ENCODE measurements at regions not wholly inside any gene's neighbourhood (a gene's known extent, or its start where the extent isn't known, plus 50 kb on each side); places are given as distances from the start of the nearest gene placed in this dataset.

- no peaks in the 10 kb centered on the region for H3K9me3 ChIP-seq (ENCODE audit: low read length)
- no peak overlapping the region for H3K4me3 ChIP-seq (ENCODE audit: low read depth in 1 of 2, low read length in 2 of 2)
- H3K27ac ChIP-seq (ENCODE audit: low read depth, low read length): no peak overlapping the region
- H3K27me3 ChIP-seq (ENCODE audit: control insufficient read depth in 1 of 2, insufficient read depth in 2 of 2, low read length in 2 of 2): no peaks in the 10 kb centered on the region
- no peaks in the 10 kb centered on the region for H3K36me3 ChIP-seq (ENCODE audit: insufficient read depth, low read length)
- H3K4me1 ChIP-seq (ENCODE audit: insufficient read depth, low read length): no peaks in the 10 kb centered on the region
- H3K9ac ChIP-seq (ENCODE audit: low read length): no peak overlapping the region
These were observed 56.3 kb upstream of the SOX6 start for GRCh38 chr11:16412525-16413172.

GRCh38 chr11:16410479-16410878 is 54.1 kb upstream of the SOX6 start:
- Histone ChIP-seq H3K36me3 (ENCODE audit: insufficient read depth, low read length) (no peaks in the 10 kb centered on the region), H3K27me3 (ENCODE audit: control insufficient read depth in 1 of 2, insufficient read depth in 2 of 2, low read length in 2 of 2) (no peaks in the 10 kb centered on the region), H3K9ac (ENCODE audit: low read length) (no peak overlapping the region), H3K4me1 (ENCODE audit: insufficient read depth, low read length) (no peaks in the 10 kb centered on the region), H3K9me3 (ENCODE audit: low read length) (no peaks in the 10 kb centered on the region), H3K27ac (ENCODE audit: low read depth, low read length) (no peak overlapping the region), H3K4me3 (ENCODE audit: low read depth in 1 of 2, low read length in 2 of 2) (no peak overlapping the region)

GRCh38 chr11:16408619-16409018 is 52.3 kb upstream of the SOX6 start:
- H3K27me3 ChIP-seq (ENCODE audit: control insufficient read depth in 1 of 2, insufficient read depth in 2 of 2, low read length in 2 of 2): no peaks in the 10 kb centered on the region
- no peak overlapping the region for H3K27ac ChIP-seq (ENCODE audit: low read depth, low read length)
- H3K36me3 ChIP-seq (ENCODE audit: insufficient read depth, low read length): no peaks in the 10 kb centered on the region
- no peak overlapping the region for H3K4me3 ChIP-seq (ENCODE audit: low read depth in 1 of 2, low read length in 2 of 2)
- no peak overlapping the region for H3K9ac ChIP-seq (ENCODE audit: low read length)
- H3K9me3 ChIP-seq (ENCODE audit: low read length): no peaks in the 10 kb centered on the region
- no peaks in the 10 kb centered on the region for H3K4me1 ChIP-seq (ENCODE audit: insufficient read depth, low read length)

GRCh38 chr11:16406226-16406625 is 49.9 kb upstream of the SOX6 start:
- Histone ChIP-seq H3K9me3 (ENCODE audit: low read length) (no peaks in the 10 kb centered on the region), H3K4me1 (ENCODE audit: insufficient read depth, low read length) (no peaks in the 10 kb centered on the region), H3K36me3 (ENCODE audit: insufficient read depth, low read length) (no peaks in the 10 kb centered on the region), H3K4me3 (ENCODE audit: low read depth in 1 of 2, low read length in 2 of 2) (no peak overlapping the region), H3K27ac (ENCODE audit: low read depth, low read length) (no peak overlapping the region), H3K27me3 (ENCODE audit: control insufficient read depth in 1 of 2, insufficient read depth in 2 of 2, low read length in 2 of 2) (no peaks in the 10 kb centered on the region), H3K9ac (ENCODE audit: low read length) (no peak overlapping the region)
